ENCODE measurements at regions not wholly inside any gene's neighbourhood (a gene's known extent, or its start where the extent isn't known, plus 50 kb on each side); places are given as distances from the start of the nearest gene placed in this dataset.
A peak's percentile ranks its signal among the peaks of the same experiment; 100 is the strongest.

DNA sequence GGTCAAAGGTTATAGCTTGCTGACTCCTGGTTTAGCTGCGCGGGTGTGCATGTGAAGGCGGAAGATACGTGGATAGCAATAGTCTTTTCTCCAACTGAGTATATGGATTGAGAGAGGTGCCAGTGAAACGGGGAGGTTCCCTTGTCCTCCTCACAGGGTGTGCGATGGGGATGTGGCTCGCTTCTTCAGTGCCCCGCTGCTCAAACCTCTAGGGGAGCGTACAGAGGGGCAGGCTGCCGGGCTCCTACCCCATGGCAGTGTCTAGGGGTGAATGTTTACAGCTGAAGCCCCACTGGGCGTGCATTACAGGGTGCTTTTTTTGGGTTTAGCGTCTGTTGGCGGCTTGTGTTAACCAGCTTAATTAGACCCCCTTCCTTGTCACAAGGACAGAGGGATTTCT is 438.5 kb downstream of the CCSER2 start:
- Histone ChIP-seq H3K27ac (ENCODE audit: low read depth, low read length) (no peak overlapping the region), H3K36me3 (ENCODE audit: control insufficient read depth in 2 of 3, insufficient read depth in 3 of 3, low read length in 3 of 3) (no peaks in the 10 kb centered on the region), H3K4me1 (ENCODE audit: control insufficient read depth in 2 of 2, insufficient read depth in 2 of 2, low read length in 2 of 2) (no peaks in the 10 kb centered on the region), H3K27me3 (ENCODE audit: control insufficient read depth in 2 of 2, insufficient read depth in 2 of 2, low read length in 2 of 2) (no peaks in the 10 kb centered on the region), H3K9me3 (ENCODE audit: control insufficient read depth in 2 of 3, low read length in 3 of 3) (no peaks in the 10 kb centered on the region), H3K4me3 (ENCODE audit: low read length) (no peak overlapping the region)
- ChIA-PET POLR2A (no interaction called here), CTCF (no interaction called here)
- Mint-ChIP-seq H3K27me3 (peaks cover 0 to 16% (median 0%) of the 10 kb centered on the region in 5 donors), H3K4me1 (peaks cover 0 to 1% (median 0%) of the 10 kb centered on the region in 7 donors), H3K4me3 (no peak overlapping the region), H3K36me3 (no peaks in the 10 kb centered on the region), H3K9me3 (peaks cover 0 to 15% (median 2%) of the 10 kb centered on the region in 11 donors), H3K27ac (no peak overlapping the region)
- ATAC-seq (no peak), DNase-seq (no peak)
- intact Hi-C loops (cut with micrococcal nuclease): no loop called here

GRCh38 chr10:84768132-84768531 is 439.7 kb downstream of the CCSER2 start:
- ChIA-PET CTCF (no interaction called here), POLR2A (no interaction called here)
- intact Hi-C loops (cut with micrococcal nuclease): no loop called here
- H3K27me3 ChIP-seq (ENCODE audit: control insufficient read depth in 2 of 2, insufficient read depth in 2 of 2, low read length in 2 of 2): no peaks in the 10 kb centered on the region
- no peak overlapping the region for H3K27ac Mint-ChIP-seq
- no peaks in the 10 kb centered on the region for H3K4me1 ChIP-seq (ENCODE audit: control insufficient read depth in 2 of 2, insufficient read depth in 2 of 2, low read length in 2 of 2)
- H3K9me3 Mint-ChIP-seq: peaks cover 0 to 15% (median 2%) of the 10 kb centered on the region in 11 donors
- DNase-seq (no peak), ATAC-seq (no peak)
- no peaks in the 10 kb centered on the region for H3K36me3 Mint-ChIP-seq
- no peak overlapping the region for H3K4me3 Mint-ChIP-seq
- peaks cover 0 to 15% (median 0%) of the 10 kb centered on the region in 5 donors for H3K27me3 Mint-ChIP-seq
- H3K9me3 ChIP-seq (ENCODE audit: control insufficient read depth in 2 of 3, low read length in 3 of 3): no peaks in the 10 kb centered on the region
- H3K27ac ChIP-seq (ENCODE audit: low read depth, low read length): no peak overlapping the region
- peaks cover 0 to 1% (median 0%) of the 10 kb centered on the region in 7 donors for H3K4me1 Mint-ChIP-seq
- H3K36me3 ChIP-seq (ENCODE audit: control insufficient read depth in 2 of 3, insufficient read depth in 3 of 3, low read length in 3 of 3): no peaks in the 10 kb centered on the region
- no peak overlapping the region for H3K4me3 ChIP-seq (ENCODE audit: low read length)

DNA sequence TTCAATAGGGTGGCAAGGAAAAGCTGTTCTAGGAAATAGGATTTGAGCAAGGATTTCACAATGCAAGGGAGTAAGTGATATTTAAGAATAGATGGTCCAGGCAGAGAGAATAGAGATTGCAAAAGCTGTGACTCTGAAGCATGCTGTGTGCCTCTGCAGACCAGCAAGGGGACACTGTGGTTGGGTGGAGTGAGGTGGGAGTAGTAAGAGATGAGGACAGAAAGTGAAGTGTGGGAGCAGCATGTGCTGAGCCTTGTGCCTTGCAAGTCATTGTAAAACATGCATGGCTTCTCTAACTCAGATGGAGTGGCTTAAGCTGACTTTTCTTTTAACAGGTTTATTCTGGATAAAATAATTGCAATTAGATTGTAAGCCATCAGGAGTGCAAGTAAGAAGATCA is 442.4 kb downstream of the CCSER2 start:
- H3K4me1 Mint-ChIP-seq: peaks cover 0 to 1% (median 0%) of the 10 kb centered on the region in 7 donors
- DNase-seq: no peak
- H3K4me3 Mint-ChIP-seq: peak overlapping the region in 1 of 10 donors; percentile 21
- H3K9me3 Mint-ChIP-seq: peaks cover 0 to 13% (median 2%) of the 10 kb centered on the region in 11 donors
- peaks cover 0 to 9% (median 0%) of the 10 kb centered on the region in 5 donors for H3K27me3 Mint-ChIP-seq
- H3K27ac Mint-ChIP-seq: no peak overlapping the region
- Histone ChIP-seq H3K27ac (ENCODE audit: low read depth, low read length) (no peak overlapping the region), H3K27me3 (ENCODE audit: control insufficient read depth in 2 of 2, insufficient read depth in 2 of 2, low read length in 2 of 2) (no peaks in the 10 kb centered on the region), H3K36me3 (ENCODE audit: control insufficient read depth in 2 of 3, insufficient read depth in 3 of 3, low read length in 3 of 3) (no peaks in the 10 kb centered on the region), H3K9me3 (ENCODE audit: control insufficient read depth in 2 of 3, low read length in 3 of 3) (no peaks in the 10 kb centered on the region), H3K4me1 (ENCODE audit: control insufficient read depth in 2 of 2, insufficient read depth in 2 of 2, low read length in 2 of 2) (no peaks in the 10 kb centered on the region), H3K4me3 (ENCODE audit: low read length) (no peak overlapping the region)
- H3K36me3 Mint-ChIP-seq: no peaks in the 10 kb centered on the region
- no peak for ATAC-seq
- CTCF ChIA-PET: no interaction called here
- intact Hi-C loops (cut with micrococcal nuclease): no loop called here
- POLR2A ChIA-PET: no interaction called here

DNA sequence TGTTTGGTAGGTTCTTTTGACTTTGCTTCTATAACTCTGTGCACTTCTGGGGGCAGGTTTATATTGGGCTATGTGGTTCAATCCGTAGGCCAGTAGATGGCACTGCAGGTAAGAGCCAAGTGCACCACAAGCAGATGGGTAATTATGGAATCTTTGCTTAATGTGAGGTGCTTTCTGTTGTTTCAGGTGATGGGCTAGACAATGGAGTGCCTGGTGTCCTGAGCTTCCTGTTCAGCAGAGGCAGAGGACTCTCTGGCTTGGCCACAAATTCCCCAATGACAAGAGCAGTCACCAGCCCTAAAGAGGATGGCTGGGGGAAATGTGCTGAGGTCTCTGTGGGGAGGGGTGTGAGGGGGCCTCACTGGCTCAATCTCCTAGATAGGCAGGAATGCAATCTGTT is 455.0 kb downstream of the CCSER2 start:
- Mint-ChIP-seq H3K9me3 (peaks cover 0 to 20% (median 0%) of the 10 kb centered on the region in 11 donors), H3K4me3 (no peak overlapping the region), H3K27ac (no peak overlapping the region), H3K27me3 (peaks cover 2 to 18% (median 6%) of the 10 kb centered on the region in 5 donors), H3K4me1 (no peaks in the 10 kb centered on the region), H3K36me3 (no peaks in the 10 kb centered on the region)
- ChIA-PET POLR2A (no interaction called here), CTCF (no interaction called here)
- no peak for ATAC-seq
- no peaks in the 10 kb centered on the region for H3K36me3 ChIP-seq (ENCODE audit: control insufficient read depth in 2 of 3, insufficient read depth in 3 of 3, low read length in 3 of 3)
- intact Hi-C loops (cut with micrococcal nuclease): loop anchor here in 1 of 2 donors (5.0 kb wide), 1 partner anchor 1594 kb away; no protein-coding TSS in a partner anchor
- no peak overlapping the region for H3K27ac ChIP-seq (ENCODE audit: low read depth, low read length)
- H3K4me3 ChIP-seq (ENCODE audit: low read length): no peak overlapping the region
- H3K27me3 ChIP-seq (ENCODE audit: control insufficient read depth in 2 of 2, insufficient read depth in 2 of 2, low read length in 2 of 2): no peaks in the 10 kb centered on the region
- H3K4me1 ChIP-seq (ENCODE audit: control insufficient read depth in 2 of 2, insufficient read depth in 2 of 2, low read length in 2 of 2): no peaks in the 10 kb centered on the region
- no peaks in the 10 kb centered on the region for H3K9me3 ChIP-seq (ENCODE audit: control insufficient read depth in 2 of 3, low read length in 3 of 3)
- no peak for DNase-seq

DNA sequence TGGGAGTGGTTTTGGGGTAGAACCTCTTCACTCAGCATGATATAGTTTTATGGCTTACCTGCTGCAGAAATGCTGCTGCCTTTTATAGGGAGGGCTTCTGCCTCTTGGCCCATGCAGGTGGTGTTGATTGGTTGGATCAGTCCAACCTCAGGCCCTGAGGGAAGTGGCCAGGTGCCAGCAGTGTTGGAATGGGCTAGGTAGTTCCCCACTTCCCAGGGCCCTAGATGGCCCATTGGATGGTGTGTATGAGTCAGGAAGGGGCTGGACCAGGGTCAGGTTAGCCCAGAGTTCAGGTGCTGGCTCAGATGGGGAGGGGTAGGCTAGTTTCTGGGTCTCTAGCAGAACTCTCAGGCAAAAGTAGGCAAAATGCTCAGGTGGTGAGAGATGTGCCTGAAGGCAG is 455.5 kb downstream of the CCSER2 start:
- H3K4me3 Mint-ChIP-seq: no peak overlapping the region
- ATAC-seq (no peak), DNase-seq (no peak)
- no peaks in the 10 kb centered on the region for H3K36me3 Mint-ChIP-seq
- POLR2A ChIA-PET: no interaction called here
- no peak overlapping the region for H3K27ac ChIP-seq (ENCODE audit: low read depth, low read length)
- H3K9me3 ChIP-seq (ENCODE audit: control insufficient read depth in 2 of 3, low read length in 3 of 3): no peaks in the 10 kb centered on the region
- H3K27me3 Mint-ChIP-seq: peaks cover 2 to 18% (median 6%) of the 10 kb centered on the region in 5 donors
- no peaks in the 10 kb centered on the region for H3K27me3 ChIP-seq (ENCODE audit: control insufficient read depth in 2 of 2, insufficient read depth in 2 of 2, low read length in 2 of 2)
- intact Hi-C loops (cut with micrococcal nuclease): loop anchor here in 1 of 2 donors (5.0 kb wide), 1 partner anchor 1593 kb away; no protein-coding TSS in a partner anchor
- H3K4me3 ChIP-seq (ENCODE audit: low read length): no peak overlapping the region
- H3K36me3 ChIP-seq (ENCODE audit: control insufficient read depth in 2 of 3, insufficient read depth in 3 of 3, low read length in 3 of 3): no peaks in the 10 kb centered on the region
- no peaks in the 10 kb centered on the region for H3K4me1 ChIP-seq (ENCODE audit: control insufficient read depth in 2 of 2, insufficient read depth in 2 of 2, low read length in 2 of 2)
- H3K27ac Mint-ChIP-seq: peak overlapping the region in 1 of 9 donors; percentile 7
- no peaks in the 10 kb centered on the region for H3K4me1 Mint-ChIP-seq
- CTCF ChIA-PET: no interaction called here
- H3K9me3 Mint-ChIP-seq: peaks cover 0 to 20% (median 0%) of the 10 kb centered on the region in 11 donors

GRCh38 chr10:84784749-84785148 is 456.4 kb downstream of the CCSER2 start:
- no peaks in the 10 kb centered on the region for H3K36me3 ChIP-seq (ENCODE audit: control insufficient read depth in 2 of 3, insufficient read depth in 3 of 3, low read length in 3 of 3)
- Mint-ChIP-seq H3K4me3 (no peak overlapping the region), H3K9me3 (peaks cover 0 to 15% (median 0%) of the 10 kb centered on the region in 11 donors), H3K27ac (no peak overlapping the region), H3K36me3 (no peaks in the 10 kb centered on the region), H3K27me3 (peaks cover 2 to 20% (median 6%) of the 10 kb centered on the region in 5 donors), H3K4me1 (no peaks in the 10 kb centered on the region)
- no peak overlapping the region for H3K4me3 ChIP-seq (ENCODE audit: low read length)
- no peaks in the 10 kb centered on the region for H3K27me3 ChIP-seq (ENCODE audit: control insufficient read depth in 2 of 2, insufficient read depth in 2 of 2, low read length in 2 of 2)
- ChIA-PET POLR2A (no interaction called here), CTCF (no interaction called here)
- ATAC-seq (no peak), DNase-seq (no peak)
- no peaks in the 10 kb centered on the region for H3K4me1 ChIP-seq (ENCODE audit: control insufficient read depth in 2 of 2, insufficient read depth in 2 of 2, low read length in 2 of 2)
- intact Hi-C loops (cut with micrococcal nuclease): loop anchor here in 1 of 2 donors (5.0 kb wide), 1 partner anchor 1593 kb away; no protein-coding TSS in a partner anchor
- no peaks in the 10 kb centered on the region for H3K9me3 ChIP-seq (ENCODE audit: control insufficient read depth in 2 of 3, low read length in 3 of 3)
- no peak overlapping the region for H3K27ac ChIP-seq (ENCODE audit: low read depth, low read length)

- no peak overlapping the region for H3K4me3 ChIP-seq (ENCODE audit: low read length)
- H3K36me3 ChIP-seq (ENCODE audit: control insufficient read depth in 2 of 3, insufficient read depth in 3 of 3, low read length in 3 of 3): no peaks in the 10 kb centered on the region
- ChIA-PET CTCF (no interaction called here), POLR2A (no interaction called here)
- no peak overlapping the region for H3K27ac Mint-ChIP-seq
- no peak for ATAC-seq
- H3K4me3 Mint-ChIP-seq: no peak overlapping the region
- peaks cover 0 to 18% (median 5%) of the 10 kb centered on the region in 5 donors for H3K27me3 Mint-ChIP-seq
- intact Hi-C loops (cut with micrococcal nuclease): no loop called here
- H3K9me3 Mint-ChIP-seq: peaks cover 0 to 2% (median 0%) of the 10 kb centered on the region in 11 donors
- no peak for DNase-seq
- H3K27me3 ChIP-seq (ENCODE audit: control insufficient read depth in 2 of 2, insufficient read depth in 2 of 2, low read length in 2 of 2): no peaks in the 10 kb centered on the region
- H3K36me3 Mint-ChIP-seq: no peaks in the 10 kb centered on the region
- no peaks in the 10 kb centered on the region for H3K4me1 Mint-ChIP-seq
- H3K4me1 ChIP-seq (ENCODE audit: control insufficient read depth in 2 of 2, insufficient read depth in 2 of 2, low read length in 2 of 2): no peaks in the 10 kb centered on the region
- H3K27ac ChIP-seq (ENCODE audit: low read depth, low read length): no peak overlapping the region
- H3K9me3 ChIP-seq (ENCODE audit: control insufficient read depth in 2 of 3, low read length in 3 of 3): no peaks in the 10 kb centered on the region
These were observed 460.6 kb downstream of the CCSER2 start for GRCh38 chr10:84789026-84789425.

Measured in naive thymus-derived CD4-positive, alpha-beta T cell (primary cell).